Stimulated activated naive CD8-positive, alpha-beta T cell treated with anti-CD3 and anti-CD28 coated beads, Interleukin-15, Interleukin-2, amounts not matched to agents 100 U/mL and 50 U/mL, for 24 hours (primary cell): ENCODE measurements at regions not wholly inside any gene's neighbourhood (a gene's known extent, or its start where the extent isn't known, plus 50 kb on each side); places are given as distances from the start of the nearest gene placed in this dataset.
"Not testable (repeated sequence)": the region's sequence is repeated elsewhere in the genome, so short reads cannot be mapped to it uniquely, and the experiment has no call there.

Experiments
- ATAC-seq: fragments of 150-1000 bp; cut with Tn5 transposase; one replicate; pipeline ENCODE4 v1.10.0; 2021
- DNase-seq: peaks from one replicate; pipeline ENCODE4 v3.0.0; 2021

GRCh38 chr22:23381661-23382427 is 198.2 kb downstream of the IGLL1 start:
- DNase-seq (no peak), ATAC-seq (no peak)

GRCh38 chr22:23380911-23381310 is 199.2 kb downstream of the IGLL1 start:
- ATAC-seq (no peak), DNase-seq (no peak)

GRCh38 chr22:23380230-23380573 is 199.9 kb downstream of the IGLL1 start:
- DNase-seq (no peak), ATAC-seq (no peak)

- not testable (repeated sequence) for DNase-seq, ATAC-seq
These were observed 199.4 kb downstream of the BCR start for GRCh38 chr22:23379540-23380229.

GRCh38 chr22:23377767-23378166 is 197.5 kb downstream of the BCR start:
- no peak for ATAC-seq
- no peak for DNase-seq

- DNase-seq (peak; percentile 50), ATAC-seq (peak; percentile 75)
These were observed 195.9 kb downstream of the BCR start for GRCh38 chr22:23376256-23376655.

GRCh38 chr22:23375031-23375827 is 194.9 kb downstream of the BCR start:
- ATAC-seq (no peak), DNase-seq (no peak)

GRCh38 chr22:23373601-23374000 is 193.3 kb downstream of the BCR start:
- DNase-seq (no peak), ATAC-seq (no peak)

GRCh38 chr22:23370251-23370650 is 189.9 kb downstream of the BCR start:
- DNase-seq (no peak), ATAC-seq (no peak)

- DNase-seq (no peak), ATAC-seq (no peak)
These were observed 188.9 kb downstream of the BCR start for GRCh38 chr22:23369054-23369685.
